ENCODE measurements at regions not wholly inside any gene's neighbourhood (a gene's known extent, or its start where the extent isn't known, plus 50 kb on each side); places are given as distances from the start of the nearest gene placed in this dataset.

DNA sequence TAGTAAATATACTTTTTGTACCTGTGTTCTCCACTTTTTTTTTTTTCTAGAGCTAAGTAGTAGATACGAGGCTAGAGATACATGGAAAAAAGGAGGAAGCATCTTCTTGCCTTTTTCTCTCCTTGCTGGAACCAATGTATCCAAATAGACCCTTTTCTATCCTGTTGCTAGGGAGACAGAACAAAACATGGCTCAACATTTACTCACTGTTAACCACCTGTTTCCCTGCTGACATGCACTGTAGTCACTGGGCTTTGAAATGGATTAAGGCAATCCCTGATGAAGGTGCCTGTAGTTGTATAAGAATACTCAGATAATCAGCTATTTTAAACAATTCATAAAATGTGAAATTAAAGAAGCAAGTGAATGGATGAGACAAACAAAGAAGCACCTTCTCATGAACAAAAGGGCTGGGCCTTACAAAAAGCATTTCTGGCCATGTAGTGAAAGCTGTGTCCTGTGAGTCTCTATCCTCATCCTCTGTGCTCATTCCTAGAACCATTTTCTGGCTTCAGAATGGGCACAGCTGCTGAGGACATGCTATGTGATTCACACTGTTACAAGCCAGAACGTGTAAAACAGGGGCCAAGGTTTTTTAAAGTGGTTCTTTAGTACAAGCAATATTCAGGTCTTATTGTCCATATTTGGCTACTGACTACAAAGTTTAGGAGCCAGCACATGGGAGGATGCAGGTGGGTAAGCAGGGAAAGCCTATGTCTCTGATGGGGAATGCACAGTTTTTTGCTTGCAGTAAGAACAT lies 100.4 kb upstream of the NDN start:
- TF ChIP-seq, protein P1, sequence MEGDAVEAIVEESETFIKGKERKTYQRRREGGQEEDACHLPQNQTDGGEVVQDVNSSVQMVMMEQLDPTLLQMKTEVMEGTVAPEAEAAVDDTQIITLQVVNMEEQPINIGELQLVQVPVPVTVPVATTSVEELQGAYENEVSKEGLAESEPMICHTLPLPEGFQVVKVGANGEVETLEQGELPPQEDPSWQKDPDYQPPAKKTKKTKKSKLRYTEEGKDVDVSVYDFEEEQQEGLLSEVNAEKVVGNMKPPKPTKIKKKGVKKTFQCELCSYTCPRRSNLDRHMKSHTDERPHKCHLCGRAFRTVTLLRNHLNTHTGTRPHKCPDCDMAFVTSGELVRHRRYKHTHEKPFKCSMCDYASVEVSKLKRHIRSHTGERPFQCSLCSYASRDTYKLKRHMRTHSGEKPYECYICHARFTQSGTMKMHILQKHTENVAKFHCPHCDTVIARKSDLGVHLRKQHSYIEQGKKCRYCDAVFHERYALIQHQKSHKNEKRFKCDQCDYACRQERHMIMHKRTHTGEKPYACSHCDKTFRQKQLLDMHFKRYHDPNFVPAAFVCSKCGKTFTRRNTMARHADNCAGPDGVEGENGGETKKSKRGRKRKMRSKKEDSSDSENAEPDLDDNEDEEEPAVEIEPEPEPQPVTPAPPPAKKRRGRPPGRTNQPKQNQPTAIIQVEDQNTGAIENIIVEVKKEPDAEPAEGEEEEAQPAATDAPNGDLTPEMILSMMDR (IDR thresholded peaks at IDR 0.05; ENCODE audit: low read depth, low read length): no peak
- no peak for TF ChIP-seq EZH2phosphoT487 (IDR thresholded peaks at IDR 0.05; ENCODE audit: low read depth)
